SK-N-SH treated with all-trans-retinoic acid at 6 μM for 48 hours (cell line): ENCODE measurements at regions not wholly inside any gene's neighbourhood (a gene's known extent, or its start where the extent isn't known, plus 50 kb on each side); places are given as distances from the start of the nearest gene placed in this dataset.

Experiments used
- ATAC-seq: fragments of 200-7000 bp; cut with Tn5 transposase; 3 replicates; pipeline ENCODE4 v1.9.1; 2020; ENCODE audit warnings: mild to moderate bottlenecking, moderate library complexity
- ARNTL ChIP-seq: fragments of 450-650 bp; formaldehyde crosslinking; IDR thresholded peaks from 2 replicates; pipeline ENCODE4 v1.5.0; 2020; ENCODE audit warnings: low read depth, mild to moderate bottlenecking, moderate library complexity, borderline replicate concordance
- ESRRG ChIP-seq: fragments of 250-450 bp; sonication (Bioruptor Pico); IDR thresholded peaks from 2 replicates; pipeline ENCODE4 v1.6.1; 2021; ENCODE audit warnings: mild to moderate bottlenecking
- GLIS3 ChIP-seq: fragments of 250-450 bp; sonication (Bioruptor Pico); IDR thresholded peaks from 2 replicates; pipeline ENCODE4 v1.5.0; 2020; ENCODE audit warnings: mild to moderate bottlenecking, moderate library complexity
- ISL1 ChIP-seq: fragments of 250-450 bp; sonication (Bioruptor Pico); IDR thresholded peaks from 2 replicates; pipeline ENCODE4 v2.1.2; 2022; ENCODE audit warnings: mild to moderate bottlenecking, moderate library complexity
- OSR1 ChIP-seq: fragments of 250-450 bp; sonication (Bioruptor Pico); IDR thresholded peaks from 2 replicates; pipeline ENCODE4 v1.8.0; 2022; ENCODE audit warnings: moderate library complexity, mild to moderate bottlenecking, inconsistent platforms
- PPARA ChIP-seq: fragments of 250-450 bp; sonication (Bioruptor Pico); IDR thresholded peaks from 2 replicates; pipeline ENCODE4 v1.5.0; 2020; ENCODE audit warnings: mild to moderate bottlenecking, borderline replicate concordance
- RARB ChIP-seq: fragments of 250-450 bp; sonication (Bioruptor Pico); IDR thresholded peaks from 2 replicates; pipeline ENCODE4 v1.8.0; 2021; ENCODE audit warnings: mild to moderate bottlenecking, moderate library complexity
- SNAI2 ChIP-seq: fragments of 250-450 bp; sonication (Bioruptor Pico); IDR thresholded peaks from 2 replicates; pipeline ENCODE4 v1.5.0; 2020; ENCODE audit warnings: mild to moderate bottlenecking, moderate library complexity
- TCF4 ChIP-seq: fragments of 250-450 bp; sonication (Bioruptor Pico); IDR thresholded peaks from 2 replicates; pipeline ENCODE4 v1.8.0; 2021; ENCODE audit warnings: mild to moderate bottlenecking, moderate library complexity, borderline replicate concordance
- TOX ChIP-seq: fragments of 250-450 bp; sonication (Bioruptor Pico); IDR thresholded peaks from 2 replicates; pipeline ENCODE4 v1.8.0; 2021; ENCODE audit warnings: mild to moderate bottlenecking, moderate library complexity, borderline replicate concordance
- ZC3H10 ChIP-seq: fragments of 250-450 bp; sonication (Bioruptor Pico); IDR thresholded peaks from 2 replicates; pipeline ENCODE4 v1.5.1; 2021; ENCODE audit warnings: mild to moderate bottlenecking, moderate library complexity
- ZFP3 ChIP-seq: fragments of 250-450 bp; sonication (Bioruptor Pico); IDR thresholded peaks from 2 replicates; pipeline ENCODE4 v1.5.0; 2020; ENCODE audit warnings: mild to moderate bottlenecking, moderate library complexity
- ZFP30 ChIP-seq: fragments of 450-650 bp; formaldehyde crosslinking; IDR thresholded peaks from 2 replicates; pipeline ENCODE4 v1.5.0; 2022; ENCODE audit warnings: mild to moderate bottlenecking, moderate library complexity
- ZNF70 ChIP-seq: fragments of 450-650 bp; formaldehyde crosslinking; IDR thresholded peaks from 2 replicates; pipeline ENCODE4 v1.5.0; 2020; ENCODE audit warnings: mild to moderate bottlenecking, moderate library complexity
- ZNF8 ChIP-seq: fragments of 450-650 bp; formaldehyde crosslinking; IDR thresholded peaks from 2 replicates; pipeline ENCODE4 v1.5.0; 2020; ENCODE audit warnings: mild to moderate bottlenecking, moderate library complexity
- TF ChIP-seq, protein P1 (sequence below): fragments of 250-450 bp; sonication (Bioruptor Pico); IDR thresholded peaks from 2 replicates; pipeline ENCODE4 v1.5.1; 2021; ENCODE audit warnings: mild to moderate bottlenecking, moderate library complexity
- TF ChIP-seq, protein P2 (sequence below): fragments of 250-450 bp; sonication (Bioruptor Pico); IDR thresholded peaks from 2 replicates; pipeline ENCODE4 v1.8.0; 2020; ENCODE audit warnings: mild to moderate bottlenecking, moderate library complexity, borderline replicate concordance
- TF ChIP-seq, protein P3 (sequence below): fragments of 250-450 bp; sonication (Bioruptor Pico); IDR thresholded peaks from 2 replicates; pipeline ENCODE4 v1.5.1; 2020; ENCODE audit warnings: low read depth, mild to moderate bottlenecking, moderate library complexity
- TF ChIP-seq, protein P4 (sequence below): fragments of 250-450 bp; sonication (Bioruptor Pico); IDR thresholded peaks from 2 replicates; pipeline ENCODE4 v1.5.0; 2020; ENCODE audit warnings: mild to moderate bottlenecking, moderate library complexity
- TF ChIP-seq, protein P5 (sequence below): fragments of 250-450 bp; sonication (Bioruptor Pico); IDR thresholded peaks from 2 replicates; pipeline ENCODE4 v1.8.0; 2021; ENCODE audit warnings: low read depth, mild to moderate bottlenecking, moderate library complexity, borderline replicate concordance

DNA sequence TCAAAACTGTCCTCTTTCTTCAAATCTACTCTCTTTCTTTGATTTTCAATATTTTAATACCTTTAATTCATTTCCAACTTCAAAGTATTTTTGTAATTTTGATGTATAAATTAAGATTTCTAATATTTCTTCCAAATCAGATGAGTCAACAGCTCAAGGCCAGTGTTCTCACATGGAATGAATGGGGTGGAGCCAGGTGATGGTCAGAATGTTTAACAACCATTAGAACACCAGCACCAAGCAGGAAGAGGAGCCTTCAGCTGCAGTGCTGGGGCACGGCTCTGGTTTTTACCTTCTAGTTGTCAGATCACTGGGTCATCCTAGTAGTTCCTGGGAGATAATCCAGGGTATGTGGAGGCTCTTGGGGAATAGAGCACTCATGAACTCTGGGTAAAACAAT is 494.5 kb upstream of the PDZRN3 start:
- ATAC-seq, result no peak
- TF ChIP-seq, protein P1, sequence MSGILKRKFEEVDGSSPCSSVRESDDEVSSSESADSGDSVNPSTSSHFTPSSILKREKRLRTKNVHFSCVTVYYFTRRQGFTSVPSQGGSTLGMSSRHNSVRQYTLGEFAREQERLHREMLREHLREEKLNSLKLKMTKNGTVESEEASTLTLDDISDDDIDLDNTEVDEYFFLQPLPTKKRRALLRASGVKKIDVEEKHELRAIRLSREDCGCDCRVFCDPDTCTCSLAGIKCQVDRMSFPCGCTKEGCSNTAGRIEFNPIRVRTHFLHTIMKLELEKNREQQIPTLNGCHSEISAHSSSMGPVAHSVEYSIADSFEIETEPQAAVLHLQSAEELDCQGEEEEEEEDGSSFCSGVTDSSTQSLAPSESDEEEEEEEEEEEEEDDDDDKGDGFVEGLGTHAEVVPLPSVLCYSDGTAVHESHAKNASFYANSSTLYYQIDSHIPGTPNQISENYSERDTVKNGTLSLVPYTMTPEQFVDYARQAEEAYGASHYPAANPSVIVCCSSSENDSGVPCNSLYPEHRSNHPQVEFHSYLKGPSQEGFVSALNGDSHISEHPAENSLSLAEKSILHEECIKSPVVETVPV, result no peak
- TF ChIP-seq RARB (CRISPR knock-in tag), result no peak
- no peak for TF ChIP-seq PPARA
- TF ChIP-seq, protein P2, sequence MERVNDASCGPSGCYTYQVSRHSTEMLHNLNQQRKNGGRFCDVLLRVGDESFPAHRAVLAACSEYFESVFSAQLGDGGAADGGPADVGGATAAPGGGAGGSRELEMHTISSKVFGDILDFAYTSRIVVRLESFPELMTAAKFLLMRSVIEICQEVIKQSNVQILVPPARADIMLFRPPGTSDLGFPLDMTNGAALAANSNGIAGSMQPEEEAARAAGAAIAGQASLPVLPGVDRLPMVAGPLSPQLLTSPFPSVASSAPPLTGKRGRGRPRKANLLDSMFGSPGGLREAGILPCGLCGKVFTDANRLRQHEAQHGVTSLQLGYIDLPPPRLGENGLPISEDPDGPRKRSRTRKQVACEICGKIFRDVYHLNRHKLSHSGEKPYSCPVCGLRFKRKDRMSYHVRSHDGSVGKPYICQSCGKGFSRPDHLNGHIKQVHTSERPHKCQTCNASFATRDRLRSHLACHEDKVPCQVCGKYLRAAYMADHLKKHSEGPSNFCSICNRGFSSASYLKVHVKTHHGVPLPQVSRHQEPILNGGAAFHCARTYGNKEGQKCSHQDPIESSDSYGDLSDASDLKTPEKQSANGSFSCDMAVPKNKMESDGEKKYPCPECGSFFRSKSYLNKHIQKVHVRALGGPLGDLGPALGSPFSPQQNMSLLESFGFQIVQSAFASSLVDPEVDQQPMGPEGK (CRISPR knock-in tag), result no peak
- TF ChIP-seq, protein P3, sequence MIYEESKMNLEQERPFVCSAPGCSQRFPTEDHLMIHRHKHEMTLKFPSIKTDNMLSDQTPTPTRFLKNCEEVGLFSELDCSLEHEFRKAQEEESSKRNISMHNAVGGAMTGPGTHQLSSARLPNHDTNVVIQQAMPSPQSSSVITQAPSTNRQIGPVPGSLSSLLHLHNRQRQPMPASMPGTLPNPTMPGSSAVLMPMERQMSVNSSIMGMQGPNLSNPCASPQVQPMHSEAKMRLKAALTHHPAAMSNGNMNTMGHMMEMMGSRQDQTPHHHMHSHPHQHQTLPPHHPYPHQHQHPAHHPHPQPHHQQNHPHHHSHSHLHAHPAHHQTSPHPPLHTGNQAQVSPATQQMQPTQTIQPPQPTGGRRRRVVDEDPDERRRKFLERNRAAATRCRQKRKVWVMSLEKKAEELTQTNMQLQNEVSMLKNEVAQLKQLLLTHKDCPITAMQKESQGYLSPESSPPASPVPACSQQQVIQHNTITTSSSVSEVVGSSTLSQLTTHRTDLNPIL (CRISPR knock-in tag), result no peak
- TF ChIP-seq ZNF8 (CRISPR knock-in tag), result no peak
- no peak for TF ChIP-seq ZNF70 (CRISPR knock-in tag)
- no peak for TF ChIP-seq ARNTL (CRISPR knock-in tag)
- no peak for TF ChIP-seq ESRRG

GRCh38 chr3:74115906-74116305 is 491.2 kb upstream of the PDZRN3 start:
- ATAC-seq, result no peak

DNA sequence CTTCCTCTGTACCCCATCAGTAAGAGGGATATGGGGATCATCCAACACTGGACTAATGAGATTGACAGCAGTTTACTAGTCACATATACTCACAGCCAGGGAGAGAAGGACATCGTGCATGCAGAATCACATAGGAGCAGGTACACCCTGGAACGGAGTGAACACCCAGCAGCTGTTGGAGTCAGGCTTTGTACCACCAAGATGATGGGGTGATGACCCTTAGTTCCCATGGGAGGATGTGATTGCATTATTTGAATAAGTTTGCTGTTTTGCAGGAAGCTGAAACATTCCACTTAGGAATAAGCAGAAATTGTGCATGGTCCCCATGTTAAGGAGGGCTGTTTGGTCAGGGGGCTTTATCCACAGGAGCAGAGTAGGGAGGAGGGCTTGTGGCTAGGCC is 482.7 kb upstream of the PDZRN3 start:
- no peak for ATAC-seq
- TF ChIP-seq GLIS3 (CRISPR knock-in tag) (no peak), ZNF70 (CRISPR knock-in tag) (no peak)
- TF ChIP-seq, protein P2 (CRISPR knock-in tag), result no peak
- TF ChIP-seq, protein P4, sequence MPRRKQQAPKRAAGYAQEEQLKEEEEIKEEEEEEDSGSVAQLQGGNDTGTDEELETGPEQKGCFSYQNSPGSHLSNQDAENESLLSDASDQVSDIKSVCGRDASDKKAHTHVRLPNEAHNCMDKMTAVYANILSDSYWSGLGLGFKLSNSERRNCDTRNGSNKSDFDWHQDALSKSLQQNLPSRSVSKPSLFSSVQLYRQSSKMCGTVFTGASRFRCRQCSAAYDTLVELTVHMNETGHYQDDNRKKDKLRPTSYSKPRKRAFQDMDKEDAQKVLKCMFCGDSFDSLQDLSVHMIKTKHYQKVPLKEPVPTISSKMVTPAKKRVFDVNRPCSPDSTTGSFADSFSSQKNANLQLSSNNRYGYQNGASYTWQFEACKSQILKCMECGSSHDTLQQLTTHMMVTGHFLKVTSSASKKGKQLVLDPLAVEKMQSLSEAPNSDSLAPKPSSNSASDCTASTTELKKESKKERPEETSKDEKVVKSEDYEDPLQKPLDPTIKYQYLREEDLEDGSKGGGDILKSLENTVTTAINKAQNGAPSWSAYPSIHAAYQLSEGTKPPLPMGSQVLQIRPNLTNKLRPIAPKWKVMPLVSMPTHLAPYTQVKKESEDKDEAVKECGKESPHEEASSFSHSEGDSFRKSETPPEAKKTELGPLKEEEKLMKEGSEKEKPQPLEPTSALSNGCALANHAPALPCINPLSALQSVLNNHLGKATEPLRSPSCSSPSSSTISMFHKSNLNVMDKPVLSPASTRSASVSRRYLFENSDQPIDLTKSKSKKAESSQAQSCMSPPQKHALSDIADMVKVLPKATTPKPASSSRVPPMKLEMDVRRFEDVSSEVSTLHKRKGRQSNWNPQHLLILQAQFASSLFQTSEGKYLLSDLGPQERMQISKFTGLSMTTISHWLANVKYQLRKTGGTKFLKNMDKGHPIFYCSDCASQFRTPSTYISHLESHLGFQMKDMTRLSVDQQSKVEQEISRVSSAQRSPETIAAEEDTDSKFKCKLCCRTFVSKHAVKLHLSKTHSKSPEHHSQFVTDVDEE (CRISPR knock-in tag), result no peak

More at GRCh38 chr3:74115906-74116305, 491.2 kb upstream of the PDZRN3 start:
- TF ChIP-seq, protein P3 (CRISPR knock-in tag), result no peak
- no peak for TF ChIP-seq GLIS3 (CRISPR knock-in tag)
- TF ChIP-seq ZC3H10, result no peak
- TF ChIP-seq ESRRG, result no peak
- TF ChIP-seq OSR1 (CRISPR knock-in tag), result no peak
- TF ChIP-seq, protein P5, sequence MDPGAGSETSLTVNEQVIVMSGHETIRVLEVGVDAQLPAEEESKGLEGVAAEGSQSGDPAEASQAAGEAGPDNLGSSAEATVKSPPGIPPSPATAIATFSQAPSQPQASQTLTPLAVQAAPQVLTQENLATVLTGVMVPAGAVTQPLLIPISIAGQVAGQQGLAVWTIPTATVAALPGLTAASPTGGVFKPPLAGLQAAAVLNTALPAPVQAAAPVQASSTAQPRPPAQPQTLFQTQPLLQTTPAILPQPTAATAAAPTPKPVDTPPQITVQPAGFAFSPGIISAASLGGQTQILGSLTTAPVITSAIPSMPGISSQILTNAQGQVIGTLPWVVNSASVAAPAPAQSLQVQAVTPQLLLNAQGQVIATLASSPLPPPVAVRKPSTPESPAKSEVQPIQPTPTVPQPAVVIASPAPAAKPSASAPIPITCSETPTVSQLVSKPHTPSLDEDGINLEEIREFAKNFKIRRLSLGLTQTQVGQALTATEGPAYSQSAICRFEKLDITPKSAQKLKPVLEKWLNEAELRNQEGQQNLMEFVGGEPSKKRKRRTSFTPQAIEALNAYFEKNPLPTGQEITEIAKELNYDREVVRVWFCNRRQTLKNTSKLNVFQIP, result no peak
- no peak for TF ChIP-seq SNAI2 (CRISPR knock-in tag)
- no peak for TF ChIP-seq TOX (CRISPR knock-in tag)
- no peak for TF ChIP-seq ISL1 (CRISPR knock-in tag)
- no peak for TF ChIP-seq ZNF8 (CRISPR knock-in tag)
- TF ChIP-seq TCF4 (CRISPR knock-in tag), result no peak
- no peak for TF ChIP-seq ZNF70 (CRISPR knock-in tag)
- TF ChIP-seq, protein P2 (CRISPR knock-in tag), result no peak
- TF ChIP-seq ZFP3 (CRISPR knock-in tag), result no peak
- TF ChIP-seq ARNTL (CRISPR knock-in tag), result no peak
- TF ChIP-seq ZFP30, result no peak
- TF ChIP-seq, all 23 proteins: peak for 0
